WTC11 (cell line): ENCODE measurements at regions not wholly inside any gene's neighbourhood (a gene's known extent, or its start where the extent isn't known, plus 50 kb on each side); places are given as distances from the start of the nearest gene placed in this dataset.
"Not testable (repeated sequence)": the region's sequence is repeated elsewhere in the genome, so short reads cannot be mapped to it uniquely, and the experiment has no call there.

ENCODE experiments used
- ATF1 ChIP-seq: sonication (generic); formaldehyde crosslinking; IDR thresholded peaks from 2 replicates; pipeline ENCODE4 v1.8.1; 2023; ENCODE audit warnings: mild to moderate bottlenecking, moderate library complexity, missing genetic modification reagents
- CTCF ChIP-seq: fragments of 200-600 bp; IDR thresholded peaks from 2 replicates; pipeline ENCODE4 v1.8.0; 2022; ENCODE audit warnings: antibody characterized with exemption
- NFYB ChIP-seq: sonication (generic); formaldehyde crosslinking; conservative IDR thresholded peaks from 2 replicates; pipeline ENCODE4 v1.8.0; 2022; ENCODE audit warnings: low read depth, missing genetic modification reagents
- SP1 ChIP-seq: sonication (generic); formaldehyde crosslinking; conservative IDR thresholded peaks from 2 replicates; pipeline ENCODE4 v1.8.1; 2022; ENCODE audit warnings: missing genetic modification reagents

GRCh38 chr1:65087519-65087918 is 60.5 kb upstream of the AK4 start:
- not testable (repeated sequence) for TF ChIP-seq CTCF; SP1; NFYB (CRISPR knock-in tag); ATF1 (CRISPR knock-in tag)
